ENCODE measurements at regions not wholly inside any gene's neighbourhood (a gene's known extent, or its start where the extent isn't known, plus 50 kb on each side); places are given as distances from the start of the nearest gene placed in this dataset.

DNA sequence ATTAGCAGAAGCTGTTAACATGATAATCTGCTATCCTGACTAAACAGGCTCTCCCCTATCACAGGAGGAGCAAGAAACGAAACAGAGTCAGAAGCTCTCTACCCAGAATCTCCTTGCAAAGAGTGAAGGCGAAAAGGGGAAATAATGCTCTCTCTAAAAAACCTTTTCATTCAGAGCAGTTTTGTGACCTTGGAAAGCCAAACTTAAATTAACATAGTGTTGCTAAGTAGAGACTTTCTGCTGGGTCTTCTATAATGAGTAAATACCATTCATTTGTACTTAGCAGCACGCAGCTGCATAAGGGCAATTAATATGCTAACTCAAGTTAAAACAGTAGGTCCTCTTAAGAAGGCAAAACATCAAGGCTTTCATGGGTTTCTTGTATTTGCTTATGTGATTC, 101.7 kb upstream of the GPR139 start:
- TF ChIP-seq, protein P1, sequence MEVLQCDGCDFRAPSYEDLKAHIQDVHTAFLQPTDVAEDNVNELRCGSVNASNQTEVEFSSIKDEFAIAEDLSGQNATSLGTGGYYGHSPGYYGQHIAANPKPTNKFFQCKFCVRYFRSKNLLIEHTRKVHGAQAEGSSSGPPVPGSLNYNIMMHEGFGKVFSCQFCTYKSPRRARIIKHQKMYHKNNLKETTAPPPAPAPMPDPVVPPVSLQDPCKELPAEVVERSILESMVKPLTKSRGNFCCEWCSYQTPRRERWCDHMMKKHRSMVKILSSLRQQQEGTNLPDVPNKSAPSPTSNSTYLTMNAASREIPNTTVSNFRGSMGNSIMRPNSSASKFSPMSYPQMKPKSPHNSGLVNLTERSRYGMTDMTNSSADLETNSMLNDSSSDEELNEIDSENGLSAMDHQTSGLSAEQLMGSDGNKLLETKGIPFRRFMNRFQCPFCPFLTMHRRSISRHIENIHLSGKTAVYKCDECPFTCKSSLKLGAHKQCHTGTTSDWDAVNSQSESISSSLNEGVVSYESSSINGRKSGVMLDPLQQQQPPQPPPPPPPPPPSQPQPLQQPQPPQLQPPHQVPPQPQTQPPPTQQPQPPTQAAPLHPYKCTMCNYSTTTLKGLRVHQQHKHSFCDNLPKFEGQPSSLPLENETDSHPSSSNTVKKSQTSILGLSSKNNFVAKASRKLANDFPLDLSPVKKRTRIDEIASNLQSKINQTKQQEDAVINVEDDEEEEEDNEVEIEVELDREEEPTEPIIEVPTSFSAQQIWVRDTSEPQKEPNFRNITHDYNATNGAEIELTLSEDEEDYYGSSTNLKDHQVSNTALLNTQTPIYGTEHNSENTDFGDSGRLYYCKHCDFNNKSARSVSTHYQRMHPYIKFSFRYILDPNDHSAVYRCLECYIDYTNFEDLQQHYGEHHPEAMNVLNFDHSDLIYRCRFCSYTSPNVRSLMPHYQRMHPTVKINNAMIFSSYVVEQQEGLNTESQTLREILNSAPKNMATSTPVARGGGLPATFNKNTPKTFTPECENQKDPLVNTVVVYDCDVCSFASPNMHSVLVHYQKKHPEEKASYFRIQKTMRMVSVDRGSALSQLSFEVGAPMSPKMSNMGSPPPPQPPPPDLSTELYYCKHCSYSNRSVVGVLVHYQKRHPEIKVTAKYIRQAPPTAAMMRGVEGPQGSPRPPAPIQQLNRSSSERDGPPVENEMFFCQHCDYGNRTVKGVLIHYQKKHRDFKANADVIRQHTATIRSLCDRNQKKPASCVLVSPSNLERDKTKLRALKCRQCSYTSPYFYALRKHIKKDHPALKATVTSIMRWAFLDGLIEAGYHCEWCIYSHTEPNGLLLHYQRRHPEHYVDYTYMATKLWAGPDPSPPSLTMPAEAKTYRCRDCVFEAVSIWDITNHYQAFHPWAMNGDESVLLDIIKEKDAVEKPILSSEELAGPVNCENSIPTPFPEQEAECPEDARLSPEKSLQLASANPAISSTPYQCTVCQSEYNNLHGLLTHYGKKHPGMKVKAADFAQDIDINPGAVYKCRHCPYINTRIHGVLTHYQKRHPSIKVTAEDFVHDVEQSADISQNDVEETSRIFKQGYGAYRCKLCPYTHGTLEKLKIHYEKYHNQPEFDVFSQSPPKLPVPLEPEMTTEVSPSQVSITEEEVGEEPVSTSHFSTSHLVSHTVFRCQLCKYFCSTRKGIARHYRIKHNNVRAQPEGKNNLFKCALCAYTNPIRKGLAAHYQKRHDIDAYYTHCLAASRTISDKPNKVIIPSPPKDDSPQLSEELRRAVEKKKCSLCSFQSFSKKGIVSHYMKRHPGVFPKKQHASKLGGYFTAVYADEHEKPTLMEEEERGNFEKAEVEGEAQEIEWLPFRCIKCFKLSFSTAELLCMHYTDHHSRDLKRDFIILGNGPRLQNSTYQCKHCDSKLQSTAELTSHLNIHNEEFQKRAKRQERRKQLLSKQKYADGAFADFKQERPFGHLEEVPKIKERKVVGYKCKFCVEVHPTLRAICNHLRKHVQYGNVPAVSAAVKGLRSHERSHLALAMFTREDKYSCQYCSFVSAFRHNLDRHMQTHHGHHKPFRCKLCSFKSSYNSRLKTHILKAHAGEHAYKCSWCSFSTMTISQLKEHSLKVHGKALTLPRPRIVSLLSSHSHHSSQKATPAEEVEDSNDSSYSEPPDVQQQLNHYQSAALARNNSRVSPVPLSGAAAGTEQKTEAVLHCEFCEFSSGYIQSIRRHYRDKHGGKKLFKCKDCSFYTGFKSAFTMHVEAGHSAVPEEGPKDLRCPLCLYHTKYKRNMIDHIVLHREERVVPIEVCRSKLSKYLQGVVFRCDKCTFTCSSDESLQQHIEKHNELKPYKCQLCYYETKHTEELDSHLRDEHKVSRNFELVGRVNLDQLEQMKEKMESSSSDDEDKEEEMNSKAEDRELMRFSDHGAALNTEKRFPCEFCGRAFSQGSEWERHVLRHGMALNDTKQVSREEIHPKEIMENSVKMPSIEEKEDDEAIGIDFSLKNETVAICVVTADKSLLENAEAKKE (CRISPR knock-in tag; IDR thresholded peaks at IDR 0.05) = no peak
- TF ChIP-seq, protein P2, sequence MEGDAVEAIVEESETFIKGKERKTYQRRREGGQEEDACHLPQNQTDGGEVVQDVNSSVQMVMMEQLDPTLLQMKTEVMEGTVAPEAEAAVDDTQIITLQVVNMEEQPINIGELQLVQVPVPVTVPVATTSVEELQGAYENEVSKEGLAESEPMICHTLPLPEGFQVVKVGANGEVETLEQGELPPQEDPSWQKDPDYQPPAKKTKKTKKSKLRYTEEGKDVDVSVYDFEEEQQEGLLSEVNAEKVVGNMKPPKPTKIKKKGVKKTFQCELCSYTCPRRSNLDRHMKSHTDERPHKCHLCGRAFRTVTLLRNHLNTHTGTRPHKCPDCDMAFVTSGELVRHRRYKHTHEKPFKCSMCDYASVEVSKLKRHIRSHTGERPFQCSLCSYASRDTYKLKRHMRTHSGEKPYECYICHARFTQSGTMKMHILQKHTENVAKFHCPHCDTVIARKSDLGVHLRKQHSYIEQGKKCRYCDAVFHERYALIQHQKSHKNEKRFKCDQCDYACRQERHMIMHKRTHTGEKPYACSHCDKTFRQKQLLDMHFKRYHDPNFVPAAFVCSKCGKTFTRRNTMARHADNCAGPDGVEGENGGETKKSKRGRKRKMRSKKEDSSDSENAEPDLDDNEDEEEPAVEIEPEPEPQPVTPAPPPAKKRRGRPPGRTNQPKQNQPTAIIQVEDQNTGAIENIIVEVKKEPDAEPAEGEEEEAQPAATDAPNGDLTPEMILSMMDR (conservative IDR thresholded peaks at IDR 0.05; ENCODE audit: low read depth in 2 of 2) = no peak
- TF ChIP-seq POLR2AphosphoS5 (IDR thresholded peaks at IDR 0.05; ENCODE audit: low read depth) (no peak), EZH2 (IDR thresholded peaks at IDR 0.05; ENCODE audit: low read depth, unreplicated experiment) (no peak), CREB1 (CRISPR knock-in tag; IDR thresholded peaks at IDR 0.05; ENCODE audit: low read depth) (no peak), ZNF114 (CRISPR knock-in tag; IDR thresholded peaks at IDR 0.05) (no peak), EZH2phosphoT487 (IDR thresholded peaks at IDR 0.05; ENCODE audit: unreplicated experiment) (no peak)
- TF ChIP-seq, protein P3, sequence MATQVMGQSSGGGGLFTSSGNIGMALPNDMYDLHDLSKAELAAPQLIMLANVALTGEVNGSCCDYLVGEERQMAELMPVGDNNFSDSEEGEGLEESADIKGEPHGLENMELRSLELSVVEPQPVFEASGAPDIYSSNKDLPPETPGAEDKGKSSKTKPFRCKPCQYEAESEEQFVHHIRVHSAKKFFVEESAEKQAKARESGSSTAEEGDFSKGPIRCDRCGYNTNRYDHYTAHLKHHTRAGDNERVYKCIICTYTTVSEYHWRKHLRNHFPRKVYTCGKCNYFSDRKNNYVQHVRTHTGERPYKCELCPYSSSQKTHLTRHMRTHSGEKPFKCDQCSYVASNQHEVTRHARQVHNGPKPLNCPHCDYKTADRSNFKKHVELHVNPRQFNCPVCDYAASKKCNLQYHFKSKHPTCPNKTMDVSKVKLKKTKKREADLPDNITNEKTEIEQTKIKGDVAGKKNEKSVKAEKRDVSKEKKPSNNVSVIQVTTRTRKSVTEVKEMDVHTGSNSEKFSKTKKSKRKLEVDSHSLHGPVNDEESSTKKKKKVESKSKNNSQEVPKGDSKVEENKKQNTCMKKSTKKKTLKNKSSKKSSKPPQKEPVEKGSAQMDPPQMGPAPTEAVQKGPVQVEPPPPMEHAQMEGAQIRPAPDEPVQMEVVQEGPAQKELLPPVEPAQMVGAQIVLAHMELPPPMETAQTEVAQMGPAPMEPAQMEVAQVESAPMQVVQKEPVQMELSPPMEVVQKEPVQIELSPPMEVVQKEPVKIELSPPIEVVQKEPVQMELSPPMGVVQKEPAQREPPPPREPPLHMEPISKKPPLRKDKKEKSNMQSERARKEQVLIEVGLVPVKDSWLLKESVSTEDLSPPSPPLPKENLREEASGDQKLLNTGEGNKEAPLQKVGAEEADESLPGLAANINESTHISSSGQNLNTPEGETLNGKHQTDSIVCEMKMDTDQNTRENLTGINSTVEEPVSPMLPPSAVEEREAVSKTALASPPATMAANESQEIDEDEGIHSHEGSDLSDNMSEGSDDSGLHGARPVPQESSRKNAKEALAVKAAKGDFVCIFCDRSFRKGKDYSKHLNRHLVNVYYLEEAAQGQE (IDR thresholded peaks at IDR 0.05; ENCODE audit: unreplicated experiment) = no peak
- TF ChIP-seq, protein P4, sequence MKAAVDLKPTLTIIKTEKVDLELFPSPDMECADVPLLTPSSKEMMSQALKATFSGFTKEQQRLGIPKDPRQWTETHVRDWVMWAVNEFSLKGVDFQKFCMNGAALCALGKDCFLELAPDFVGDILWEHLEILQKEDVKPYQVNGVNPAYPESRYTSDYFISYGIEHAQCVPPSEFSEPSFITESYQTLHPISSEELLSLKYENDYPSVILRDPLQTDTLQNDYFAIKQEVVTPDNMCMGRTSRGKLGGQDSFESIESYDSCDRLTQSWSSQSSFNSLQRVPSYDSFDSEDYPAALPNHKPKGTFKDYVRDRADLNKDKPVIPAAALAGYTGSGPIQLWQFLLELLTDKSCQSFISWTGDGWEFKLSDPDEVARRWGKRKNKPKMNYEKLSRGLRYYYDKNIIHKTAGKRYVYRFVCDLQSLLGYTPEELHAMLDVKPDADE (IDR thresholded peaks at IDR 0.05) = no peak

Data from GM23338 (cell line).